ENCODE measurements at regions not wholly inside any gene's neighbourhood (a gene's known extent, or its start where the extent isn't known, plus 50 kb on each side); places are given as distances from the start of the nearest gene placed in this dataset.

DNA sequence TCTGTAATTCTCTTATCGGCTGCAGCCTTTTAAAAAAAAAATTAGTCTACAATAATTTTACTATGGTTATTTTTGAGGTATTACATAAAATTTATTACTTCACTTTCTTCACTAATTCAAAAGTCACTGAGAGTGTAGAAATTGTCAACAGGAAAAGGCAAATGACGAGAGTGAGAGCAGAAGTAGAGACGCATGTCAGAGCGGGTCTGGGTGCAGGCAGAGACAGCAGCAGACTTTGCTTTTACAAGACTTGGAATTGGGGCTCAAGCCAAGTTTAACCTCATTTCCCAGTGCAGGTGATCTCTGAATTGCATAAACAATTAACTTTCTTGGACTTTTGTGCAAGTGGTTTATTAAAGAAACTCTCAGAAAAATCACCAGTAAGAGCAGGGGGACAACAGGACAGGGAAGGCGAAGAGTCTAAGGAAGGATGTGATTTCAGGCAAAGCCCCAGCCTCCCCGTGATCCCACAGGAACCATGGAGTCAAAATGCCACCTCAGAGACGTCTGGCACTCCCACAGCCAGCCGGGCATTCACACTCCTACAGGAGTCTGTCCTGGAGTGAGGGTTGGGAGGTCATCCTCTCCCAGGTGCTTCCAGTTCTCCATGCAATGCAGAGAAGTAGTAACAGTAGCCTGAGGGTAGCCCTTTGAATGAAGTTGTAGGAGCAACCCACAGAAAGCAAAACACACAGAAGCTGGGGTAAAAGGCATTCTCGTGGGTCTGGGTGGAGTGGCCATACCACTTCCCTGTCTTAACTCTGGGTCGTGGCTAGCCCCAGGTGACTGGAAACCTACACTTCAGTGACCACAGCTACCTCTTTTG lies 274.0 kb upstream of the TGFBR2 start:
- H3K14ac ChIP-seq (replicated peaks; ENCODE audit: low read depth, low read length): peak overlapping the region; percentile 66; the same call in 1 of the 2 replicates
- H3K23ac ChIP-seq (ENCODE audit: low read depth, low read length): no peak overlapping the region; the same call in 1 of the 2 replicates
- no TSS peak for BruUV-seq (replicated peaks)
- 90% methylated on average over 2 of the region's 10 CpGs; no CpG with 5 or more reads in 1 of the 2 experiments for WGBS, 2 experiments (ENCODE audit: extremely low coverage in 2 of 2, insufficient read length in 1 of 2)
- peak overlapping the region; percentile 18 for H2AFZ ChIP-seq (replicated peaks; ENCODE audit: low read length, poor library complexity)
- no peak overlapping the region for H4K5ac ChIP-seq (ENCODE audit: low read depth, low read length)
- POLR2A ChIA-PET (ENCODE audit: unreplicated experiment): no interaction called here
- no peaks in the 10 kb centered on the region for H3K27me3 ChIP-seq (ENCODE audit: control insufficient read depth, insufficient read depth, low read length)
- H2BK20ac ChIP-seq (ENCODE audit: low read depth, low read length): peak overlapping the region; percentile 42
- no peak overlapping the region; the same call in none of the 2 replicates for H3K4ac ChIP-seq (ENCODE audit: low read depth, low read length)
- peak overlapping the region; percentile 64 for H2BK120ac ChIP-seq (ENCODE audit: low read depth, low read length)
- DNase-seq (no peak), ATAC-seq (ENCODE audit: low read depth) (no peak)
- H3K4me3 ChIP-seq (ENCODE audit: insufficient read depth, low read depth, low read length): no peak overlapping the region
- dilution Hi-C loops (cut with HindIII; ENCODE audit: low sequenced_read_pairs, unreplicated experiment): no loop called here
- H3K9ac ChIP-seq (ENCODE audit: low read depth, low read length): no peak overlapping the region
- CTCF ChIA-PET: interaction anchor here (1.0 to 1.2 kb wide), 2 partner anchors 20 to 204 kb away, joined by 3 to 4 read pairs; no protein-coding TSS in a partner anchor
- H2AK9ac ChIP-seq (replicated peaks; ENCODE audit: low read depth, low read length, poor library complexity): no peak overlapping the region
- no peaks in the 10 kb centered on the region for H3K36me3 ChIP-seq (ENCODE audit: control insufficient read depth, insufficient read depth, low read length)
- no peaks in the 10 kb centered on the region; the same call in 1 of the 2 replicates for H3K9me1 ChIP-seq (ENCODE audit: insufficient read depth, low read length)
- no peak overlapping the region for H3K4me2 ChIP-seq (ENCODE audit: low read depth, low read length)
- no peaks in the 10 kb centered on the region for H3K79me1 ChIP-seq (ENCODE audit: low read depth in 1 of 2, low read length in 2 of 2)
- no peak overlapping the region for H3K27ac ChIP-seq (ENCODE audit: insufficient read depth, low read length)
- TF ChIP-seq MAZ (IDR thresholded peaks at IDR 0.05; ENCODE audit: borderline replicate concordance, low read depth, low read length): no peak
- no peak for TF ChIP-seq RFX5 (IDR thresholded peaks at IDR 0.05; ENCODE audit: low read depth, low read length)
- TF ChIP-seq, protein P1, sequence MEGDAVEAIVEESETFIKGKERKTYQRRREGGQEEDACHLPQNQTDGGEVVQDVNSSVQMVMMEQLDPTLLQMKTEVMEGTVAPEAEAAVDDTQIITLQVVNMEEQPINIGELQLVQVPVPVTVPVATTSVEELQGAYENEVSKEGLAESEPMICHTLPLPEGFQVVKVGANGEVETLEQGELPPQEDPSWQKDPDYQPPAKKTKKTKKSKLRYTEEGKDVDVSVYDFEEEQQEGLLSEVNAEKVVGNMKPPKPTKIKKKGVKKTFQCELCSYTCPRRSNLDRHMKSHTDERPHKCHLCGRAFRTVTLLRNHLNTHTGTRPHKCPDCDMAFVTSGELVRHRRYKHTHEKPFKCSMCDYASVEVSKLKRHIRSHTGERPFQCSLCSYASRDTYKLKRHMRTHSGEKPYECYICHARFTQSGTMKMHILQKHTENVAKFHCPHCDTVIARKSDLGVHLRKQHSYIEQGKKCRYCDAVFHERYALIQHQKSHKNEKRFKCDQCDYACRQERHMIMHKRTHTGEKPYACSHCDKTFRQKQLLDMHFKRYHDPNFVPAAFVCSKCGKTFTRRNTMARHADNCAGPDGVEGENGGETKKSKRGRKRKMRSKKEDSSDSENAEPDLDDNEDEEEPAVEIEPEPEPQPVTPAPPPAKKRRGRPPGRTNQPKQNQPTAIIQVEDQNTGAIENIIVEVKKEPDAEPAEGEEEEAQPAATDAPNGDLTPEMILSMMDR (conservative IDR thresholded peaks at IDR 0.05; ENCODE audit: low read depth, low read length): no peak
- TF ChIP-seq NFE2L2 (IDR thresholded peaks at IDR 0.05; ENCODE audit: low read depth, low read length): no peak
- TF ChIP-seq MAFK (IDR thresholded peaks at IDR 0.05; ENCODE audit: low read depth, low read length): no peak
- TF ChIP-seq, protein P2, sequence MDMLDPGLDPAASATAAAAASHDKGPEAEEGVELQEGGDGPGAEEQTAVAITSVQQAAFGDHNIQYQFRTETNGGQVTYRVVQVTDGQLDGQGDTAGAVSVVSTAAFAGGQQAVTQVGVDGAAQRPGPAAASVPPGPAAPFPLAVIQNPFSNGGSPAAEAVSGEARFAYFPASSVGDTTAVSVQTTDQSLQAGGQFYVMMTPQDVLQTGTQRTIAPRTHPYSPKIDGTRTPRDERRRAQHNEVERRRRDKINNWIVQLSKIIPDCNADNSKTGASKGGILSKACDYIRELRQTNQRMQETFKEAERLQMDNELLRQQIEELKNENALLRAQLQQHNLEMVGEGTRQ (IDR thresholded peaks at IDR 0.05; ENCODE audit: low read depth, low read length): no peak
- no peak for TF ChIP-seq RCOR1 (IDR thresholded peaks at IDR 0.05; ENCODE audit: insufficient replicate concordance, low read length)
- no peak for TF ChIP-seq MXI1 (IDR thresholded peaks at IDR 0.05; ENCODE audit: borderline replicate concordance, low read depth, low read length)
- no peak for TF ChIP-seq POLR2A (IDR thresholded peaks at IDR 0.05; ENCODE audit: low read depth, low read length)
- no peak overlapping the region for H2BK5ac ChIP-seq (ENCODE audit: low read depth, low read length, poor library complexity, severe bottlenecking)
- peak overlapping the region; percentile 26; the same call in 1 of the 2 replicates for H4K91ac ChIP-seq (ENCODE audit: insufficient read depth, low read depth, low read length)
- in situ Hi-C loops (cut with MboI; ENCODE audit: low sequenced_read_pairs): no loop called here
- H2AK5ac ChIP-seq (ENCODE audit: low read depth, low read length): peak overlapping the region; percentile 30
- intact Hi-C loops (cut with micrococcal nuclease): no loop called here
- no peaks in the 10 kb centered on the region; the same call in 1 of the 2 replicates for H3K4me1 ChIP-seq (ENCODE audit: control insufficient read depth, insufficient read depth, low read length)
- H3K18ac ChIP-seq (ENCODE audit: low read depth, low read length): no peak overlapping the region
- H2BK15ac ChIP-seq (ENCODE audit: low read depth, low read length): peak overlapping the region; percentile 56; the same call in 2 of the 3 replicates
- no peak overlapping the region for H4K8ac ChIP-seq (ENCODE audit: low read depth in 2 of 2, low read length in 2 of 2)
- H3K56ac ChIP-seq (ENCODE audit: extremely low read depth, insufficient read depth, low read length): no peak overlapping the region; the same call in 1 of the 2 replicates
- no peaks in the 10 kb centered on the region for H3K9me3 ChIP-seq (ENCODE audit: control insufficient read depth, insufficient read depth, low read length)
- H4K20me1 ChIP-seq (ENCODE audit: insufficient read depth, low read length): no peaks in the 10 kb centered on the region

All from IMR-90 (cell line).